Neural progenitor cell (in vitro differentiated cells): ENCODE measurements at regions not wholly inside any gene's neighbourhood (a gene's known extent, or its start where the extent isn't known, plus 50 kb on each side); places are given as distances from the start of the nearest gene placed in this dataset.

Experiments used
- DNase-seq: peaks from one replicate; pipeline ENCODE4 v3.0.0-alpha.2; 2016; ENCODE audit warnings: low spot score
- H2AFZ ChIP-seq: fragments of 200-600 bp; sonication (generic); replicated peaks from 2 replicates; pipeline ENCODE4 v1.6.1; 2016; ENCODE audit warnings: antibody characterized with exemption
- H3F3A ChIP-seq: fragments of 200-600 bp; sonication (generic); 2 replicates; pipeline ENCODE4 v1.6.1; 2016; ENCODE audit warnings: antibody characterized with exemption, low read depth
- H3K27ac ChIP-seq: fragments of 200-600 bp; sonication (generic); 2 replicates; pipeline ENCODE4 v1.5.1; 2016; ENCODE audit warnings: mild to moderate bottlenecking
- H3K27me3 ChIP-seq: fragments of 200-600 bp; sonication (generic); 2 replicates; pipeline ENCODE4 v1.6.1; 2016; ENCODE audit warnings: mild to moderate bottlenecking, moderate library complexity
- H3K36me3 ChIP-seq: fragments of 200-600 bp; sonication (generic); 2 replicates; pipeline ENCODE4 v1.5.1; 2016
- H3K4me1 ChIP-seq: fragments of 200-600 bp; sonication (generic); 2 replicates; pipeline ENCODE4 v1.6.1; 2016; ENCODE audit warnings: mixed run types
- H3K4me2 ChIP-seq: fragments of 200-600 bp; sonication (generic); 2 replicates; pipeline ENCODE4 v1.6.1; 2016
- H3K4me3 ChIP-seq: fragments of 200-600 bp; sonication (generic); 2 replicates; pipeline ENCODE4 v1.5.1; 2016
- H3K79me2 ChIP-seq: fragments of 200-600 bp; sonication (generic); 2 replicates; pipeline ENCODE4 v1.6.1; 2016; ENCODE audit warnings: low read depth
- H3K9ac ChIP-seq: fragments of 200-600 bp; sonication (generic); 2 replicates; pipeline ENCODE4 v1.6.1; 2016
- H3K9me3 ChIP-seq: fragments of 200-600 bp; sonication (generic); 2 replicates; pipeline ENCODE4 v1.5.1; 2016; ENCODE audit warnings: low read depth
- H4K20me1 ChIP-seq: fragments of 200-600 bp; sonication (generic); 2 replicates; pipeline ENCODE4 v1.6.1; 2016; ENCODE audit warnings: low read depth
- H3K27ac Mint-ChIP-seq: 3 replicates; pipeline ENCODE4 v1.8.0; 2021; ENCODE audit warnings: mixed read lengths
- H3K27me3 Mint-ChIP-seq: 2 replicates; pipeline ENCODE4 v1.8.0; 2022; ENCODE audit warnings: low read depth, mild to moderate bottlenecking, inconsistent platforms, moderate library complexity, mixed read lengths; ENCODE audit not compliant: insufficient read depth
- H3K36me3 Mint-ChIP-seq: 3 replicates; pipeline ENCODE4 v1.8.0; 2021; ENCODE audit warnings: mixed read lengths
- H3K4me1 Mint-ChIP-seq: 3 replicates; pipeline ENCODE4 v1.8.0; 2021; ENCODE audit warnings: mixed read lengths
- H3K4me3 Mint-ChIP-seq: 3 replicates; pipeline ENCODE4 v1.8.0; 2021; ENCODE audit warnings: mild to moderate bottlenecking, moderate library complexity, mixed read lengths
- H3K9me3 Mint-ChIP-seq: 3 replicates; pipeline ENCODE4 v1.8.0; 2020; ENCODE audit warnings: mixed read lengths
- CTCF ChIP-seq: fragments of 200-600 bp; sonication (generic); IDR thresholded peaks from 2 replicates; pipeline ENCODE4 v1.5.1; 2017; ENCODE audit warnings: antibody characterized with exemption, mild to moderate bottlenecking
- EZH2 ChIP-seq: fragments of 200-600 bp; sonication (generic); IDR thresholded peaks from 2 replicates; pipeline ENCODE4 v1.6.1; 2017; ENCODE audit warnings: antibody characterized with exemption, mild to moderate bottlenecking, moderate library complexity
- EZH2phosphoT487 ChIP-seq: fragments of 200-600 bp; sonication (generic); IDR thresholded peaks from 2 replicates; pipeline ENCODE4 v1.6.1; 2017; ENCODE audit warnings: antibody characterized with exemption

DNA sequence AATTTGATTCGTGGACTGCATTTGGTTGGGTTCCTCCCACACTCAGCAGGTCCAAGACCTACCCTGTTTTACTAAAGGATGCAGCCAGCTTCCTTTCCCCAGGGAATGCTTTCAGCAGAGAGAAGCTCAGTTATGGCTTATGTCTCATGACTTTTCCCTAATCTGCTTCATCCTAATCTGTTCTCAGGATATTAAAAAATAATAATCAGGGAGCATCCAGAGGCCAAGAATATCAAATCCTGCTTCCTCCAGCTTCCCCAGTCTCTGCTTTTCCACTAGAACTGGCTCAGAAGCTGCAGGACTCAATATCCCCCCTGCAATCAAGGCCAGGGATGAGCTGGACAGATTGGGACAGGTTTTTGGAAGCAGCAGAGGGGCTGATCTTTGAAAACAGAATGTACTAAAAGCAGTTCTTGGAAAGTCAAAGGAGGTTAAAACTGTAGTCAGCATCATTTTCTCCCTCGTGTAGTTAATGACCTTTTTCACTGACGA lies 326.9 kb upstream of the TNP1 start:
- H3K4me1 ChIP-seq = no peaks in the 10 kb centered on the region
- no peak overlapping the region for H3K27ac ChIP-seq
- H3K9me3 Mint-ChIP-seq = peaks cover 2% of the 10 kb centered on the region
- H2AFZ ChIP-seq = no peak overlapping the region
- no peaks in the 10 kb centered on the region for H3K27me3 ChIP-seq
- no peak for DNase-seq
- no peaks in the 10 kb centered on the region for H3K79me2 ChIP-seq
- no peaks in the 10 kb centered on the region for H4K20me1 ChIP-seq
- no peak overlapping the region for H3K27ac Mint-ChIP-seq
- no peak for TF ChIP-seq CTCF
- no peak for TF ChIP-seq EZH2phosphoT487
- TF ChIP-seq EZH2 = no peak
- no peaks in the 10 kb centered on the region for H3F3A ChIP-seq
- peaks cover 2% of the 10 kb centered on the region for H3K27me3 Mint-ChIP-seq
- H3K9me3 ChIP-seq = no peaks in the 10 kb centered on the region
- H3K4me2 ChIP-seq = no peak overlapping the region
- no peak overlapping the region for H3K9ac ChIP-seq
- H3K4me1 Mint-ChIP-seq = peaks cover 9% of the 10 kb centered on the region
- no peak overlapping the region for H3K4me3 ChIP-seq
- no peaks in the 10 kb centered on the region for H3K36me3 Mint-ChIP-seq
- H3K36me3 ChIP-seq = no peaks in the 10 kb centered on the region
- H3K4me3 Mint-ChIP-seq = no peak overlapping the region

- TF ChIP-seq CTCF (no peak), EZH2phosphoT487 (no peak), EZH2 (no peak)
- Histone ChIP-seq H3K27me3 (no peaks in the 10 kb centered on the region), H3K9me3 (no peaks in the 10 kb centered on the region), H3K4me3 (no peak overlapping the region), H3K79me2 (no peaks in the 10 kb centered on the region), H3K4me2 (no peak overlapping the region), H4K20me1 (no peaks in the 10 kb centered on the region), H2AFZ (no peak overlapping the region), H3K36me3 (no peaks in the 10 kb centered on the region), H3K27ac (no peak overlapping the region), H3K4me1 (no peaks in the 10 kb centered on the region), H3F3A (no peaks in the 10 kb centered on the region), H3K9ac (no peak overlapping the region)
- no peaks in the 10 kb centered on the region for H3K36me3 Mint-ChIP-seq
- H3K27ac Mint-ChIP-seq = no peak overlapping the region
- H3K4me1 Mint-ChIP-seq = peaks cover 9% of the 10 kb centered on the region
- peaks cover 2% of the 10 kb centered on the region for H3K9me3 Mint-ChIP-seq
- no peak for DNase-seq
- H3K27me3 Mint-ChIP-seq = peaks cover 2% of the 10 kb centered on the region
- no peak overlapping the region for H3K4me3 Mint-ChIP-seq
Measured at GRCh38 chr2:217186152-217186551, 326.3 kb upstream of the TNP1 start.

- no peak for TF ChIP-seq EZH2
- TF ChIP-seq CTCF = no peak
- TF ChIP-seq EZH2phosphoT487 = no peak
Measured at GRCh38 chr2:217185265-217185995, 325.6 kb upstream of the TNP1 start.

More at GRCh38 chr2:217185265-217185995, 325.6 kb upstream of the TNP1 start:
- peaks cover 2% of the 10 kb centered on the region for H3K27me3 Mint-ChIP-seq
- H3K36me3 Mint-ChIP-seq = no peaks in the 10 kb centered on the region
- Histone ChIP-seq H3K27me3 (no peaks in the 10 kb centered on the region), H3K4me1 (no peaks in the 10 kb centered on the region), H4K20me1 (no peaks in the 10 kb centered on the region), H3K4me3 (no peak overlapping the region), H3F3A (no peaks in the 10 kb centered on the region), H3K4me2 (no peak overlapping the region), H3K36me3 (no peaks in the 10 kb centered on the region), H3K9me3 (no peaks in the 10 kb centered on the region), H3K9ac (no peak overlapping the region), H3K27ac (no peak overlapping the region), H2AFZ (no peak overlapping the region), H3K79me2 (no peaks in the 10 kb centered on the region)
- no peak overlapping the region for H3K4me3 Mint-ChIP-seq
- H3K9me3 Mint-ChIP-seq = no peaks in the 10 kb centered on the region
- no peak overlapping the region for H3K27ac Mint-ChIP-seq
- peaks cover 9% of the 10 kb centered on the region for H3K4me1 Mint-ChIP-seq
- no peak for DNase-seq
